ENCODE measurements at regions not wholly inside any gene's neighbourhood (a gene's known extent, or its start where the extent isn't known, plus 50 kb on each side); places are given as distances from the start of the nearest gene placed in this dataset.
"Not testable (repeated sequence)": the region's sequence is repeated elsewhere in the genome, so short reads cannot be mapped to it uniquely, and the experiment has no call there.

GRCh38 chr6:115121513-115121912 lies 778.7 kb upstream of the HS3ST5 start:
- TF ChIP-seq STAG1 (CRISPR knock-in tag; IDR thresholded peaks at IDR 0.05; ENCODE audit: borderline replicate concordance); KLF13 (tag; IDR thresholded peaks at IDR 0.05; ENCODE audit: borderline replicate concordance, low read depth); EP300 (IDR thresholded peaks at IDR 0.05; ENCODE audit: low read length); SRF (CRISPR knock-in tag; IDR thresholded peaks at IDR 0.05): not testable (repeated sequence)
- TF ChIP-seq, protein P1, sequence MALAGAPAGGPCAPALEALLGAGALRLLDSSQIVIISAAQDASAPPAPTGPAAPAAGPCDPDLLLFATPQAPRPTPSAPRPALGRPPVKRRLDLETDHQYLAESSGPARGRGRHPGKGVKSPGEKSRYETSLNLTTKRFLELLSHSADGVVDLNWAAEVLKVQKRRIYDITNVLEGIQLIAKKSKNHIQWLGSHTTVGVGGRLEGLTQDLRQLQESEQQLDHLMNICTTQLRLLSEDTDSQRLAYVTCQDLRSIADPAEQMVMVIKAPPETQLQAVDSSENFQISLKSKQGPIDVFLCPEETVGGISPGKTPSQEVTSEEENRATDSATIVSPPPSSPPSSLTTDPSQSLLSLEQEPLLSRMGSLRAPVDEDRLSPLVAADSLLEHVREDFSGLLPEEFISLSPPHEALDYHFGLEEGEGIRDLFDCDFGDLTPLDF (CRISPR knock-in tag; IDR thresholded peaks at IDR 0.05): not testable (repeated sequence)

Measured in K562 (cell line).